ENCODE measurements at regions not wholly inside any gene's neighbourhood (a gene's known extent, or its start where the extent isn't known, plus 50 kb on each side); places are given as distances from the start of the nearest gene placed in this dataset.

GRCh38 chr6:40340957-40341356, 246.2 kb downstream of the LRFN2 start:
- intact Hi-C loops (cut with DNase I), result no loop called here
- no peaks in the 10 kb centered on the region for H3K4me1 ChIP-seq (ENCODE audit: control insufficient read depth, insufficient read depth, low read length)
- H3K27me3 ChIP-seq (ENCODE audit: control insufficient read depth, insufficient read depth), result no peaks in the 10 kb centered on the region
- no peaks in the 10 kb centered on the region for H3K9me3 ChIP-seq (ENCODE audit: control insufficient read depth, low read length)
- DNase-seq (no peak), ATAC-seq (no peak)
- WGBS, result 65% methylated on average over 6 of the region's 6 CpGs
- H3K4me3 ChIP-seq (ENCODE audit: low read length), result no peak overlapping the region
- H3K27ac ChIP-seq (ENCODE audit: low read length), result no peak overlapping the region

DNA sequence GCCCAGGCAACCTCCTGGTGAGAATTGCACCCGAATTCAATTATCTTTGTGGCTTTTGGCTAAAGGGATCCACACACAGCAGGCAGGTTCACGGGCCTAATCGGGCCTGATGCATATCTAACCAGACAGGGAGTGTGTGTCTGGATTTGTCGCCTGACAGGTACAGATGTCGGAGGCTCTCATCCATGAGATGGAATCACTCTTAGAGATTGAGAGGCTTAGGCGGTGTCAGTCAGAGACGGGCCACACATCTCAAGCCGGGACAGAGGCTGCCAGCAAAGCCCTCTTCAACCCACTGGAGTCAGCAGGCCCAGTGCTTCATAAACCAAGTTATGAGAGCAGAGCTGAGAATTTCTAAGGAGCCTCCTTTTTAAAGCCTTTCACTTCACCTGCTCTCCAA, 247.0 kb downstream of the LRFN2 start:
- Histone ChIP-seq H3K4me3 (ENCODE audit: low read length) (no peak overlapping the region), H3K27me3 (ENCODE audit: control insufficient read depth, insufficient read depth) (no peaks in the 10 kb centered on the region), H3K4me1 (ENCODE audit: control insufficient read depth, insufficient read depth, low read length) (no peaks in the 10 kb centered on the region), H3K27ac (ENCODE audit: low read length) (no peak overlapping the region), H3K9me3 (ENCODE audit: control insufficient read depth, low read length) (no peaks in the 10 kb centered on the region)
- intact Hi-C loops (cut with DNase I), result no loop called here
- ATAC-seq, result no peak
- WGBS, result 74% methylated on average over 8 of the region's 8 CpGs
- DNase-seq, result no peak

- WGBS, result 78% methylated on average over 7 of the region's 7 CpGs
- intact Hi-C loops (cut with DNase I), result no loop called here
- Histone ChIP-seq H3K27ac (ENCODE audit: low read length) (no peak overlapping the region), H3K9me3 (ENCODE audit: control insufficient read depth, low read length) (no peaks in the 10 kb centered on the region), H3K4me1 (ENCODE audit: control insufficient read depth, insufficient read depth, low read length) (no peaks in the 10 kb centered on the region), H3K27me3 (ENCODE audit: control insufficient read depth, insufficient read depth) (no peaks in the 10 kb centered on the region), H3K4me3 (ENCODE audit: low read length) (no peak overlapping the region)
- ATAC-seq (no peak), DNase-seq (no peak)
Measured at GRCh38 chr6:40338306-40338705, 248.9 kb downstream of the LRFN2 start.

DNA sequence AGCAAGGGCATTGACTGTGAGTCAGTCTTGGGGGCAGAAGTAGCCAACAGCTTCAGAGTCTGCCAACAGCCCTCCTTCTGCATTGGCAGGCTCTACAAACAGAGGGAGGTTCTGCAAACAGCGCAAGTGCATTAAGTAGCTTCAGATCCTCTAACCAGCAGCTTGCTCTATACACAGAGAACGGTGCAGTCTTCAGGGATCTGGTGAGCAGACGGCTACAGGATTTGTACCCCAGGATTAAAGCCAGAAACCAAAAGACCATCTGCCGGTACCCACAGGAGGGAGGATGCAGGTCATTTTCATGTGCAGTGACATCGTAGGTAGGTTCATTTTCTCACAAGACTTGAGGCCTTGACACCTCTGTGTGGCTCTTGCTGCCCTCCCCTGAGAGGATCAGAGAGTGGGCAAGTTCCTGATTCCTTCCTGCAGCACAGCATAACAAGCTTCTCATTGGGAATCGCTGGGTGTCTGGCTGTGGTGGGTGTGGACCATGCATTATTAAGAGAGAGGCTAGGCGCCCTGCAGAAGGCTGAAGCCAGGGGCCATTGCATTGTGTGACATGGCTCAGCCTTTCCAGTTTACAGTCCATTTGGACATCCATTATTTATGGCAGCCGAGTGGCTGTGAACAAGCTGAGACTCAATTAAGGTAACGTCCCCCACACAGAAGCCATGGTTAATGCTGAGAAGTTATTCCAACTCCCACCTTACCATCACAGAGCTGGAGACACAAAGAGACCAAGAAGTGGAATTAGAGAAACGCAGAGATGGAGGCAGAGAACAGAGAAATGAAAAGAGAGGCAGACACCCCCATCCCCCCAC, 250.0 kb downstream of the LRFN2 start:
- no peaks in the 10 kb centered on the region for H3K27me3 ChIP-seq (ENCODE audit: control insufficient read depth, insufficient read depth)
- no peak overlapping the region for H3K4me3 ChIP-seq (ENCODE audit: low read length)
- no peaks in the 10 kb centered on the region for H3K9me3 ChIP-seq (ENCODE audit: control insufficient read depth, low read length)
- H3K4me1 ChIP-seq (ENCODE audit: control insufficient read depth, insufficient read depth, low read length), result no peaks in the 10 kb centered on the region
- no peak overlapping the region for H3K27ac ChIP-seq (ENCODE audit: low read length)
- ATAC-seq (no peak), DNase-seq (no peak)
- intact Hi-C loops (cut with DNase I), result no loop called here
- WGBS, result 78% methylated on average over 10 of the region's 10 CpGs

- Histone ChIP-seq H3K9me3 (ENCODE audit: control insufficient read depth, low read length) (no peaks in the 10 kb centered on the region), H3K4me3 (ENCODE audit: low read length) (no peak overlapping the region), H3K27me3 (ENCODE audit: control insufficient read depth, insufficient read depth) (no peaks in the 10 kb centered on the region), H3K27ac (ENCODE audit: low read length) (no peak overlapping the region), H3K4me1 (ENCODE audit: control insufficient read depth, insufficient read depth, low read length) (no peaks in the 10 kb centered on the region)
- 77% methylated on average over 1 of the region's 1 CpG for WGBS
- DNase-seq, result no peak
- ATAC-seq, result no peak
- intact Hi-C loops (cut with DNase I), result no loop called here
Measured at GRCh38 chr6:40336296-40336695, 250.9 kb downstream of the LRFN2 start.

DNA sequence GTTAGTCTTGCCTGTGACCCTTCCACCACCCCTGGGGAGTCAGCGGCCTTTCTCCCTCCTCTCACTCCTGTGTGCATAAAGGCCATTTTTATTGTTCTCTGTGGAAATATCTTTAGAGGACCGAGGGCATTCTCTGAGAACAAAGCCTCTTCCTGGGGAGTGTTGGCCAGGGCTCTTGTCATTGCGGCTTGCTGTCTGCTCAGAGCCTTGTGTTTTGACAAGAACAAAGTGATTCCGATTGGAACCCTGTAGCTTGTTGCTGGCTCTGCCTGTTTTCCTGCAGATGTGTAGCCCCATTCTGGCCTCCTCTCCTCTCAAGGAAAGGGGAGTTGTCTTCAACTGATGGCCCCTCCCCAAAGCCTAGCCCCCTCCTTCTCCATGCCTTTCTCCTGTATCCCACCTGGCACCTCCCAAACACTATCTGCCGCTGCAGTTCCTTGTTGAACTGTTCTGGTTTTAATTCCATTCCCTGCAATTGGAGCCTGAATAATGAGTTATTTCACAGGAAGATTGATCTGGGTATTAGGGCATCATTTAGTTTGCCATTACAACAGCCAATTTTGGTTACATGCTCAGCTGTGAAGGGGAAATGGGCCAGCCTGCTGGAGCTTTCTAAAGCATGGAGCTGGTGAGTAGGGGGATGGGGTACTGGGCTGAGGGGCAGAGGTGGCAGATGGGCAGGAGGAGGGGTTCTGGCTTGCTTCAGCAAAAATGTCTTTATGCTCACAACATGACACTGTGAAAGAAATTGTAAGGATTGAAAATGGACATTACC, 252.5 kb downstream of the LRFN2 start:
- 40% methylated on average over 5 of the region's 5 CpGs for WGBS
- H3K9me3 ChIP-seq (ENCODE audit: control insufficient read depth, low read length), result no peaks in the 10 kb centered on the region
- no peaks in the 10 kb centered on the region for H3K4me1 ChIP-seq (ENCODE audit: control insufficient read depth, insufficient read depth, low read length)
- intact Hi-C loops (cut with DNase I), result no loop called here
- ATAC-seq, result no peak
- H3K4me3 ChIP-seq (ENCODE audit: low read length), result no peak overlapping the region
- no peaks in the 10 kb centered on the region for H3K27me3 ChIP-seq (ENCODE audit: control insufficient read depth, insufficient read depth)
- DNase-seq, result no peak
- no peak overlapping the region for H3K27ac ChIP-seq (ENCODE audit: low read length)

- Histone ChIP-seq H3K4me3 (ENCODE audit: low read length) (no peak overlapping the region), H3K9me3 (ENCODE audit: control insufficient read depth, low read length) (no peaks in the 10 kb centered on the region), H3K4me1 (ENCODE audit: control insufficient read depth, insufficient read depth, low read length) (no peaks in the 10 kb centered on the region), H3K27me3 (ENCODE audit: control insufficient read depth, insufficient read depth) (no peaks in the 10 kb centered on the region), H3K27ac (ENCODE audit: low read length) (no peak overlapping the region)
- intact Hi-C loops (cut with DNase I), result no loop called here
- WGBS, result 63% methylated on average over 3 of the region's 3 CpGs
- ATAC-seq (no peak), DNase-seq (no peak)
Measured at GRCh38 chr6:40331545-40331944, 255.6 kb downstream of the LRFN2 start.

DNA sequence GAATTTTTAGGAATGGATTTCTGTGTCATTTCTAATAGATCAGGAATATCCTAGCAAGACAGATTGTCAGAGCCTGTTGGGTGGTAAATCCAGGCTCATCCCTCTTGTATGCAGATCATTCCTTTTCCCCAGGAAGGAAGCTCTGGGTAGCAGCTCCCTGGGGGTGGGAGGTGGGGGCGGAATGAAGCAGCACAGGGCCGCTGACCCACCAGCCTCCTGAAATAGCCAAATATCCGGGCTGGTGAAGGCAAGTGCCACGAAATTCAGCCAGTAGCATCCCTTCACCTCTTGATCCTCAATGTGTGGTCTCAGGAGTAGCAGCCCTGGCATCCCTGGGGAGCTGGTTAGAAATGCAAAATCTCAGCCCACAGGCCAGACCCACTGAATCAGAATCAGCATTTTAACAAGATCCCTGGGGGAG, 256.9 kb downstream of the LRFN2 start:
- ATAC-seq, result no peak
- Histone ChIP-seq H3K9me3 (ENCODE audit: control insufficient read depth, low read length) (no peaks in the 10 kb centered on the region), H3K4me3 (ENCODE audit: low read length) (no peak overlapping the region), H3K27me3 (ENCODE audit: control insufficient read depth, insufficient read depth) (no peaks in the 10 kb centered on the region), H3K27ac (ENCODE audit: low read length) (no peak overlapping the region), H3K4me1 (ENCODE audit: control insufficient read depth, insufficient read depth, low read length) (no peaks in the 10 kb centered on the region)
- intact Hi-C loops (cut with DNase I), result no loop called here
- DNase-seq, result no peak
- 33% methylated on average over 4 of the region's 4 CpGs for WGBS

DNA sequence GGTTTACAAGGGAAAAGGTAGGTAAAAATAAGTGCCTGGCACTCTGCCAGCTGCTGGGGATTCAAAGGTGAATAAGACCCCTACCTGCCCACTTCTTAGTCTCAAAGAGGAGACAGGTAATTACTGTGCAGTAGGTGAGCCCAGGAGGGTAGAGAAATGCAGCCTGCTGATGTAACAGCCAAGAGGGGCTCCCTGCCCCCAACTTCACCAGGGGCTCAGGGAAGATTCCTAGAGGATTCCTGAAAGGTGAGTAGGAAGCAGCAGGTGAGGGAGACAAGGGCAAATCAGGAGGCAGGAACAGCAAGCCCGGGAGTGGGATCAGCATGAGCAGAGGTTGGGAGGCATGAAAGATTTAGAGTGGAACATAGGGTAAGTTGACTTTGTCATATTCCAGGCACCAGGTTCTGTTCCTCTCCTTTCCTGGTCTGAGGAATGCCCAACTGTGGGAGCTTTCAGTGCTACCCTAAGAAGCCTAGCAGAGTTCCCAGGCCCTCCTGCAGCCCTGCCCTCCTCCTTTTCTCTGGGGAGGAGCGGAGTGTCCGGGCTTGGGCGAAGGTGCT, 258.1 kb downstream of the LRFN2 start:
- Histone ChIP-seq H3K27me3 (ENCODE audit: control insufficient read depth, insufficient read depth) (no peaks in the 10 kb centered on the region), H3K9me3 (ENCODE audit: control insufficient read depth, low read length) (no peaks in the 10 kb centered on the region), H3K27ac (ENCODE audit: low read length) (no peak overlapping the region), H3K4me3 (ENCODE audit: low read length) (no peak overlapping the region), H3K4me1 (ENCODE audit: control insufficient read depth, insufficient read depth, low read length) (no peaks in the 10 kb centered on the region)
- no peak for DNase-seq
- intact Hi-C loops (cut with DNase I), result loop anchor here in 1 of 4 donors (5.0 to 10.0 kb wide), 2 partner anchors 88 to 256 kb away; partner anchors contain the start of gene LRFN2
- 57% methylated on average over 4 of the region's 4 CpGs for WGBS
- ATAC-seq, result no peak

DNA sequence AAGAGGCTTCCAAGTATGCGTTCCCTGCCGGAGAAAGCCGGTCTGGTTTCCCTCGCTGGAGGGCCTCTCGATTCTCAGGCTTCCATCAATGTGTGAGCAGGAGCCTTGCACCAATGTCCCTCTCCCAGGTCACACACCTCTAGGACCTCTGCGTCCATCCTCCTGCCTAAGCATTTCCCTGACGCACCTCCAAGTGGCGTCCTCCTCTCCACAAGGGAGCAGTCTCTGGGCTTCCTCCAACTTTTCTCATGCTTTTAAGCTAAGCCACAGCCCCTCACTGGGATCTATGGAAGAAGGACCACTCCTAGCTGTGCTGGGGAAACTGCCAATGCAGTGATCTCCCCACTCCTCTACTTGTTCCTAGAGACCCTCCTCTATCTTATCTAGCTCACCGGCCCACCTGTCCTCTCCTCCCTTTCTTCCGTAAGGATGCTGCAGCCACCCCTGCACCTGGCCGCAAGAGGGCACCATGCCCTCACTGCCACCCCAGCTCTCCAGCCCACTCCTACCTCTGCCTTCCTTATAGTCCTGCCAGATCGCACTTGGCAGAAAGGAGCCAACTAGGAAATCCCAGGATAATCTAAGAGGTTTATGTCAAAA, 258.7 kb downstream of the LRFN2 start:
- intact Hi-C loops (cut with DNase I), result loop anchor here in 1 of 4 donors (5.0 to 10.0 kb wide), 2 partner anchors 89 to 256 kb away; partner anchors contain the start of gene LRFN2
- H3K27ac ChIP-seq (ENCODE audit: low read length), result no peak overlapping the region
- 39% methylated on average over 12 of the region's 12 CpGs for WGBS
- ATAC-seq (peak in 1 of 2 donors; percentile 25), DNase-seq (no peak)
- no peak overlapping the region for H3K4me3 ChIP-seq (ENCODE audit: low read length)
- no peaks in the 10 kb centered on the region for H3K4me1 ChIP-seq (ENCODE audit: control insufficient read depth, insufficient read depth, low read length)
- H3K9me3 ChIP-seq (ENCODE audit: control insufficient read depth, low read length), result no peaks in the 10 kb centered on the region
- H3K27me3 ChIP-seq (ENCODE audit: control insufficient read depth, insufficient read depth), result no peaks in the 10 kb centered on the region

Measured in right cardiac atrium (tissue), 5 donors.